MV-4-11 (cell line): ENCODE measurements at regions not wholly inside any gene's neighbourhood (a gene's known extent, or its start where the extent isn't known, plus 50 kb on each side); places are given as distances from the start of the nearest gene placed in this dataset.
A peak's percentile ranks its signal among the peaks of the same experiment; 100 is the strongest.
"Not testable (repeated sequence)": the region's sequence is repeated elsewhere in the genome, so short reads cannot be mapped to it uniquely, and the experiment has no call there.

ENCODE experiments used
- DNase-seq: peaks from one replicate; lab custom pipeline; 2025; lab: John Stamatoyannopoulos, UW

DNA sequence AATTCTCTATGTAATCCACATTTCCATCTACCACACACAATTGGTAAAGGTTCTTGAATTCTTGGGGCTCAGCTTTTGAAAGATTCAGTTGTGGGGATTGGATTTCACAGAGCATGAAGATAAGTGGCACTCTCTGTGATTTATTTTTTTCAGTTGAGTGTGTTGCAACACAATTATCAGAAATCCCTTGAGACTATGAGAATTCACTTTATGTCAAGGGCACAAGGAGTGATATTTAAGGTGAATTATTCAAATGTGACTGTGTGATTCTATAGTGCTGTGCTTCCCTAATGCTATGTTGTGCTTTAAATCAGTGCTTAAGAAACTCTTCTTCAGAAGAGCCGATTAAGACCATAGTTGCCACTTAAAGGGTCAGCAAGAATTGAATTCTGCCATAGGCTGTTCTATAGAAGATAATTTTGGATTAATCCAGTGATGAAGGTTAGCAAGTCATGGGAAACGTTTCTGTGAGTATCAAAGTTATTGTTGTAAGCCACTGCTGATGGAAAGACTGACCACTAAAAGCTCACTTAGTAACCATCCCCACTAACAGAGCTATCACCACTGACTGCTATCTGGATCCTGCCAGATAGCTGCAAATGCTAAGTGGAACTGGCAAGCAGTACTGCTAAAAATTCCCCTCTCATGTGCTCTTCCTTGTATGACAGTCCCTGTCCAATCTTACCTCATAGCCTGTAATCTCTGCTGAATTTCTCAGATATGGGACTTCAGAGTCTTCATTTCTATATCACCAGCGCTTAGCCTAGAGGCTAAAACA lies 134.0 kb upstream of the SEMA3D start:
- DNase-seq, result no peak

DNA sequence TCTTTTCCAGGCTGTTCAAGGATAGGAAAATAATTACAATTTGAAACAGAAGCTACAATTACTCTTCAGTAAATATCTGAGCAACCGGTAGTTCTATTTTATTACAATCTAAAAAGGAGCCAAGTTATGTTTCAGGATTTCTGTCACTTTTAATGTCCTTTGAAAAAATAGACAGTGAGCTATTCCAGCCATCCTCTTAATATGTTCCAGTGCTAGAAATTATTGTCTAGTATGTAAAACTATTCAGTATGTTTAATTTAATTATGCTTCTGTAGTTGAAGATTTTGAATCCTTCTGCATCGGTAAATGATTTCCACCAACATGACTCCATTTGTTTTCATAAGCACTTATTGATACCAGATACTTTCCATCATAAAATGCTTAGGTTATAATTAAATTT lies 129.6 kb upstream of the SEMA3D start:
- no peak for DNase-seq

DNA sequence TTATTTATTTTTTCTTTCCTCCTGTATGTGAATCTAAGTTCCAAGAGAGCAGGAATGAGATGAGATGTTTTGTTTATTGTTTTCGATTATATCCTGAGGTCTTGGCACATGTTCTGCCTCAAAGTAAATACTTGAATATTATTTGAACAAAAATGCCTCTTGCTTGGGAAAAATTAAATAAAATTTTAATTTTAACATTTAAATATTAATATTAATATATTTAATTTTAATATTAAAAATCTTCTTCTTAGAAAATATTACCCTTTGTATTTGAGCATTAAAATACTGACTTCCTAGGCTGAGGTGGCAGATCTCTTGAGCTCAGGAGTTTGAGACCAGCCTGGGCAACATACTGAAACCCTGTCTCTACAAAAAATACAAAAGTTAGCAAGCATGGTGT lies 123.4 kb upstream of the SEMA3D start:
- no peak for DNase-seq

DNA sequence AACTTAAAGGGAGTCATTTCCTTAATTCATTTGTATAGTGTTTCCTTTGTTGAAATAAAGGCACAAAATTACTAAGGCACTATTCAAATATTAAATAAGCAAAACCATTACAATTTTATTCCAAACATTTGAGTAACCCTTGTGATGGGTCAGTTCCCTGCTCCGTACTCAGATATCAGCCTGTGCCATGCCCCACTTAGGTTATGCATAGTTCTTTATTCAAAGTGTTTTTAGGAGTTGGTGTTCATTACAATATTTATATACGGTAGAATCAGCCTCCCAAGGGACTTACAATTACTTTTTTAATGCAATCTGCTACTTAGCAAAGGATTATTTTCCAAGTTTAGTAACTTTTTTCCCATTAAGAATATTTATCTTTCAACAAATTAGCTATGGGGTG lies 119.3 kb upstream of the SEMA3D start:
- no peak for DNase-seq

DNA sequence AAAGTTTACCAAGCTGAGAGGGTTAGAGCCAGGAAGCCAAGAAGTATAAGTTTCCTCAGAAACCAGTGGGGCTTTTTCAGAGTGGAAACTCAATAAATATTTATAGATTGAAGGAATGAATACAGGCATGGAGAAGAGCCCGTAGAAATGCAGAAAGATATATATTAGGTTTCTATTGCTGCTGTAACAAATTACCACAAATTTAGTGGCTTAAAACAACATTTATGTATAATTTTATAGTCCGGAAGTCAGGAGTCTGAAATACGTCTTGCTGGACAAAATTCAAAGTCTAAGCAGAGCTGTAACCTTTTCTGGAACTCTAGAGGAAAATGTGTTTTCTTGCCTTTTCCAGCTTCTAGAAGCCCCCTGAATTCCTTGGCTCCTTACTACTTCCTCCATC lies 107.3 kb upstream of the SEMA3D start:
- no peak for DNase-seq

DNA sequence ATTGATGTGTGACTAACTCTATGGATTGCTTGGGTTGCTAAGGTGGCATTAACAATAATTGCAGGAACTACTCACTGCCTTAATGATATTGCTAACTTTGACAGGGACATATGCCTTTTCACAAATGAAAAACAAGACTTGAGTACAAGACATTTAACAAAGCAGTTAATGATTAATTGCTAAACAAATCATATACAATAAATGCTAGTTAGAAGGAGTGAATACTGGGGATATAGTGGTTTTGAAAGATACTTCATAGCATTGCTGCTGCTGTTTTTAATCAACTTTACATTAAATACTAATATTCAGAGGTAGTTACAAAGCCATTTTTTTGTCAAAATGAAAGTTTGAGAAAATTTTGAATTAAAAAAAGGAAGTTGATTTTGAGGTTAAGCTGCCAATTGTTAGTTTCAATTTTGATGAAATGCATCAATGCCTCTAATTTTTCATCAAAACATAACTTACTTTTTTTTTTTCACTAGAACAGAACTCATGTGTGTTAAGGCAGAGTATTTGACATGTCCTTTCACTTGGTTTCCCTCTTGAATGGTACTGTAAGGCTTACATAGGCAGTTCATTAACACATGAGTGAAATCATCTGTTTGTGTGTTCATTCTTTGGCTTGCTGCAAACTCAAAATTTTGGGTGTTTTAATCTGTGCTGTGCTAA lies 106.2 kb upstream of the SEMA3D start:
- no peak for DNase-seq

DNA sequence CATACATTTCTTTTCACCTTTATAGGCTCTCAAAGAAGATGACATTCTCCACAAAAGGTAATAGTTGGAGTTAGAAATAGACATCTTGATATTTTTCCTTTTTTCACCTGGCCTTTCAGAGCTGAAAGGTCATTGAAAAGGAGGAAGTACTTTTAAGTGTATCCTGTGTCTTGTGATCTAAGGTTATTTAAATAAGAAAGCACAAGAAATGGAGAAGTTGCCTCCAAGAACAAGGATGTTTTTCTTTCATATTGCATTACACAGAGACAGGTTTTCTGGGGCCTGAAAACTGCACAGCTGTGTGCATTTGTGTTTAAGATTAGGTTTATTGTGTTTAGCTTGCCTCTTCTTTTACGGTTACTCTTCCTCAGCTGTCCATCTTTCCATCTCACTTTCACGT lies 103.4 kb upstream of the SEMA3D start:
- DNase-seq, result peak; percentile 20

DNA sequence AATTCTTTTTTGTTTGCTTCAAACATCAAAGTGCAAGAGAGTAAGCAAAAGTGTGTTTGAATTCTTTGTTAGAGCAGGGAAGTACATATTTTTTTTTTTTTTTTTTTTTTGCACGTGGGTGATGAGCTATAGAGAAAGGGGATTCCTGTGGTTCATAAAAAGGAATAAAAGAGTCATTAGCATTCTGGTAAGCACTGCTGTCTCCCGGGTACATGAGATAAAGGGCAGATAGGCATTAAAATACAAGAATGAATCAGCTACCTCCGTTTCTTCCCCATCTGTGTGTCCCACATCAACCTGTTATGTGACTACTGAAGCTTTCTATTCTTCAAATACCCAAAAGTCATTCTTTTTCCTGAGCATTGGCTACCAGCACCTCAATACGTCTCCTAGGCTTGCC lies 102.4 kb upstream of the SEMA3D start:
- no peak for DNase-seq

DNA sequence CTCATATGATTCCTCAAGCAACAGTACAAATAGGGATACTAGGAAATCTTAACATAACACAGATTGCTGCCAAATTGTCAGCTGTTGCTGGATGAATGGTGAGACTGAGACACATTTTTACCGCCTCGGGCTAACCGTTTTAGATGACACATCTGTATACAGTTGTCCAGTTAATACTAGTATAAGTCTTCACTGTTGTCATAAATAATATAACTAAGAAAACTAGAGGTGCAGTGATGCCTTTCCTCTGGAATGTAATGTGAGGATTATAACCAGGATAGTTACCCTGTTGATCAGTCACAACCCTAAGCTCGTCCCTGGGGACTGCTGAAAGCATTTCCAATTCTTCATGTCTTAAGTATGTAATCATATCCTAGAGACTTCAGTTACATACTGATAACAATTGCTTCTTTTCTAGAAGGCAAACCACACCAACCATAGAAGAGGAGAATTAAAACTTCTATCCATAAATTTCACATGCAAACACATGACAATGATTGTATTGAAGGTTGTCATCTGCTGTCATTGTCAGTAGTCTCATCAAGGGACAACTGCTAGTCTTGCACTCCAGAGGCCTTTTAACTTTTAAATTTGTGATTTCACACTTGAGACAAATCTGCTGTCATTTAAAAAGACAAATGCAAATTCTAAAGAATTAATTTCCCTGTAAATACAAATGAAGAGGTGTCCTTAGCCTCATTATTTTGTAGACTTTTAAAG lies 100.4 kb upstream of the SEMA3D start:
- DNase-seq, result no peak

DNA sequence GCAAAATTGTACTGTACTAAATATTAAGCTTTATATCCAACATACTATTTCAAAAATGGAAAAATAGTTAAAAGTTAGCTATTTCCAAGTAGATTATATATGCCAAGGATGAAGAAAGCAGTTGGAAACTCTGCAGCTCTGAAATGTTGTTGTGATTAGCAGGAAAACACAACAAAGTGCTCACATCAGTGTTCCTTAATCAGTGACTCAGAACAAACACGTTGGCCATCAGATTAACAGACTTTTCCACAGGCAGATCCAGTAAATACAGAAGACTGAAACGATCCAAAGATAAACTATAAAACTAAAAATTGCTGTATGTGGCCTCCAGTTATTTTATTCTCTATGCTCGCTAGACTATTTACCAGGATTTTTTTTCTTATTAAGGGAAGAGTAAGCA lies 99.6 kb upstream of the SEMA3D start:
- no peak for DNase-seq

DNA sequence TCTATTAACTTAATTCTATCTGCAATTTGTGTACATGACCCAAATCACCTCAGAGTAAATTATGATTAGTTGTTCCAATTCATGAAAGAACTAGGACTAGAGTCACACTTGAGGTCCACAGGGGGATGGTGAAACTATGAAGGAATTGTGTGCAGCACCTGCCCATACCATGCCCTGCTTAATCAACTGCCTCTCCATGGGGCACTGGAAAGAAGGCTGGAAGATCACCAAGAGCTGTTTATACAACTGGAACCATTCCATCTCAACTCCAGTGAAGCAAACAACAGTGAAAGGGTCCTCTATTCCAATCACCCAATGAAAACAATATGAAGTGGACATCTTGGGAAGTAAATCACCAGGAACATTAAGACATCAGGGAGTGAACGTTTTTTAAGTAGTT lies 98.7 kb upstream of the SEMA3D start:
- no peak for DNase-seq

DNA sequence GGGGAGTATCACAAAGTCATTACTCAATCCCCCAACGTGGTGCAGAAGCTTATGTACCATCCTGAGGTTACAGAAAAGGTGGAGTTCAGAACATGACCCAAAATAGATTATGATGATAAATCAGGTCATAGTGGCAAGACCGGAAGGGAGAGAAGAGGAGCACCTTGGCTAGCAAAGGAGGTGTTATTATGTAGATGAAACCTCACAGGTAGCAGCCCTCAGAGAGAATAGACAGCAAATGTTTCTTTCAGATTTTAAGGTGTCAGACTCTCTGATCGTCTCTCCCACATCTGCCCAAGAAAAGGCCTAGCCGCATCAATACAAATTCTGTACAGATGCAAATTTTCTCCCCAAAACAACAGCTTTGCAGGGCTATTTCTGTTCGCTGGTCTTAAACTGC lies 88.3 kb upstream of the SEMA3D start:
- no peak for DNase-seq

DNA sequence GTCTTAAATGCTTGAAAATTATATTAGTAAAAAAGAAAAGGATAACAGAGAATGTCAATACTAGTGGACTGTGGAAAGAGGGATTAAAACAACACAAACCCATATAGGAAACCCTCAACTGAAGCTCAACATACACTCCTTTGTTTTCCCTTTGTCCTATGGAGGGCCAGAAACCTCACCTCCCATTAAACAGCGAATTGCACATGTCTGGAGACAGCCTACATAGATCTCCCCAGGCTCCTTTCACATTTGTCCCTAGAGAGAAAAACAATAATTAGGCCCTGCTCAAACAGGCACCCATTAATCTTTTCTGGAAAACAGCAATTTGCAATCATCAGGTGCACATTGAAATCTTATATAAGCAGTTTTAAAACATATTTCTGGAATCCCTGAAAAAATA lies 87.6 kb upstream of the SEMA3D start:
- DNase-seq, result no peak

DNA sequence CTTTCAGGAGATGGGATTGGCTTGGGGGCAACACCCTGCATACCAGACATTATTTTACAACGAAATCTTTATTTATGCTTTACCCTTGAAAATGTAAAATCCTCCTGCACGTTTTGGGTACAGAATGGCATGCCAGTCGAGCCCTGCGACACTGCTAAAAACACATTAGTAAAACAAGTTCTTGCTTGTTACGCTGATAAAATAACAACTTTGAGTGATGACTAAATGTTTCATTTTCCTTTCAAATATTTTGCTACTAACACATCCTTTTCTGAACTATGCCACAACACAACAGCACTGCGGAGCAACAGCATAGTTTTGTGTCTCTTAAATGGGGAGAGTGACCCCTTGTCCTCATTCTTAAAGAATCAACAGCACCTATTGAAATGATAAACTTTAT lies 76.0 kb upstream of the SEMA3D start:
- no peak for DNase-seq

DNA sequence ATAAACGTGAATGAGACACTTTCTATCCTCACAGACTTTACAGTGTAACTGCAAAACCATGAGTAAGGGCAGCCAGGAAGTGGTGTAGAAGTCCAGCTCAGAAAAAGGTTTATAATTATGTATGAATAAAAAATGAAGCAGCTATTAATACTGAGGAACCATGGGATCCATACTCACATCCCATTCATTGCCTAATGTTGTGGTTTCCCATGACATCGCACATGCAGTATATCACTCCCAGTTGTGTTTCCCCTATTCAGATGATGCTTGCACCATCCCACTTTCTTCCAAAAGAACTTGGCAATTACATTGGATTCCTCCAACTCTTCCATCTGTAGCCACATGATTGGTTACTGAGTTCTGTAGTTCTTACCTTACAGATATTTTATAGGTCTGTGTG lies 74.5 kb upstream of the SEMA3D start:
- peak; percentile 32 for DNase-seq

DNA sequence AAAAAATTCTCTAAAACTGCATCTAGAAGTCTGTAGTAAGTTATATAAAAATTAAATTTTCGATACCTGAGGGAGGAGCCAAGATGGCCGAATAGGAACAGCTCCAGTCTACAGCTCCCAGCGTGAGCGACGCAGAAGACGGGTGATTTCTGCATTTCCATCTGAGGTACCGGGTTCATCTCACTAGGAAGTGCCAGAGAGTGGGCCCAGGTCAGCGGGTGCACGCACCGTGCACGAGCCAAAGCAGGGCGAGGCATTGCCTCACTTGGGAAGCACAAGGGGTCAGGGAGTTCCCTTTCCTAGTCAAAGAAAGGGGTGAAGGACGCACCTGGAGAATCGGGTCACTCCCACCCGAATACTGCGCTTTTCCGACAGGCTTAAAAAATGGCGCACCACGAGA lies 62.9 kb upstream of the SEMA3D start:
- DNase-seq, result not testable (repeated sequence)

DNA sequence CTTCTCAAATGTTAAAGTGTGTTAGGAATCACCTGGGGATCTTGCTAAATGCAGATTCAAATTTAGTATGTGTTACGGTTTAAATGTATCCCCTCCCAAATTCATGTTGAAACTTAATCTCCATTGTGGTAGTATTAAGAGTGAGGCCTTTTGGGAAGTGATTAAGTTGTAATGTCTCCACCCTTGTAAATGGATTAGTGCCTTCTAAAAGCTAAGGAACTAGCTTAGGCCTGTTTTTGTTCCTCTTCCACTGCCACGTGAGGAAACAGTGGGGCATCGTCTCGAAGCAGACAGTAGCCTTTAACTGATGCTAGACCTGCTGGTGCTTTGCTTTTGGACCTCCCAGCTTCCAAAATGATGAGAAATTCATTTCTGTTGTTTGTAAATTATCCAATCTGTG lies 52.3 kb upstream of the SEMA3D start:
- DNase-seq, result peak; percentile 23

DNA sequence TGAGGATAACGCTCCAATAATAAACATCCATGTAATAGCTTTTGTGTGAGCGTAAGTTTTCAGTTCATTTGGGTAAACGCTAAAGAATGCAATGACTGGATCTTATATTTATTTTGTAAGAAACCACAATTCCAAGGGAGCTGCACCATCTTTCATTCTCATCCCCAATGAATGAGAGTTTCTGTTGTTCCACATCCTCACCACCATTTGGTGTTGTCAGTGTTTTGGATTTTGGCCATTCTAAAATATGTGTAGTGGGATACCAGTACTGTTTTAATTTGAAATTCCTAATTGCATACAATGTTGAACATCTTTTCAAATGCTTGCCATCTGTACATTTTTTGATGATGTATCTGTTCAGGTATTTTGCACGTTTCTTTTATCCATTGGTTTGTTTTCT lies 50.9 kb upstream of the SEMA3D start:
- DNase-seq, result no peak
